ENCODE measurements at regions not wholly inside any gene's neighbourhood (a gene's known extent, or its start where the extent isn't known, plus 50 kb on each side); places are given as distances from the start of the nearest gene placed in this dataset.
"Not testable (repeated sequence)": the region's sequence is repeated elsewhere in the genome, so short reads cannot be mapped to it uniquely, and the experiment has no call there.

DNA sequence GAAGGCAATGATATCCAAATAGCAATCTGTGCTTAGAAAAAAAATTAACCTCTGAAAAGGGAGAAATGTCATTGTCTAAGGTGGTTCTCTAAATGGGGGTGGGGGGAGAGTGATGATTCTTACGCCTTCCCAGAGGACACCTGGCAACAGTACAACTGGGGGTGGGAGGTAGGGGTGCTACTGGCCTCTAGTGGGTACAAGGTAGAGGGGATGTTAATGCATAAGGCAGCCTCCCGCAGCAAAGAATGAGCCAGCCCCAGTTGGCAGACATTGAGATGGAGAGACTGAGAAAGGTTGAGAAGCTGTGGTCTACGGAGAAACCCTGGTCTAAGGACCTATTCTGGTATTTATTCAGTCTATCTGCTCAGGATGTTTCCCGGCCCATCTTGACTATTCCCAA is 472.2 kb upstream of the RUNX1 start:
- peaks cover 39% of the 10 kb centered on the region for H3K27me3 ChIP-seq (ENCODE audit: low read depth)
- DNase-seq = no peak
- TF ChIP-seq, protein P1, sequence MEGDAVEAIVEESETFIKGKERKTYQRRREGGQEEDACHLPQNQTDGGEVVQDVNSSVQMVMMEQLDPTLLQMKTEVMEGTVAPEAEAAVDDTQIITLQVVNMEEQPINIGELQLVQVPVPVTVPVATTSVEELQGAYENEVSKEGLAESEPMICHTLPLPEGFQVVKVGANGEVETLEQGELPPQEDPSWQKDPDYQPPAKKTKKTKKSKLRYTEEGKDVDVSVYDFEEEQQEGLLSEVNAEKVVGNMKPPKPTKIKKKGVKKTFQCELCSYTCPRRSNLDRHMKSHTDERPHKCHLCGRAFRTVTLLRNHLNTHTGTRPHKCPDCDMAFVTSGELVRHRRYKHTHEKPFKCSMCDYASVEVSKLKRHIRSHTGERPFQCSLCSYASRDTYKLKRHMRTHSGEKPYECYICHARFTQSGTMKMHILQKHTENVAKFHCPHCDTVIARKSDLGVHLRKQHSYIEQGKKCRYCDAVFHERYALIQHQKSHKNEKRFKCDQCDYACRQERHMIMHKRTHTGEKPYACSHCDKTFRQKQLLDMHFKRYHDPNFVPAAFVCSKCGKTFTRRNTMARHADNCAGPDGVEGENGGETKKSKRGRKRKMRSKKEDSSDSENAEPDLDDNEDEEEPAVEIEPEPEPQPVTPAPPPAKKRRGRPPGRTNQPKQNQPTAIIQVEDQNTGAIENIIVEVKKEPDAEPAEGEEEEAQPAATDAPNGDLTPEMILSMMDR (IDR thresholded peaks at IDR 0.05; ENCODE audit: borderline replicate concordance) = no peak
- no peaks in the 10 kb centered on the region for H3K4me1 ChIP-seq
- H3K36me3 ChIP-seq = no peaks in the 10 kb centered on the region
- no peak overlapping the region for H3K4me3 ChIP-seq
- intact Hi-C loops (cut with micrococcal nuclease) = no loop called here
- no peaks in the 10 kb centered on the region for H3K9me3 ChIP-seq (replicated peaks)
- no peak overlapping the region for H3K27ac ChIP-seq (replicated peaks)

DNA sequence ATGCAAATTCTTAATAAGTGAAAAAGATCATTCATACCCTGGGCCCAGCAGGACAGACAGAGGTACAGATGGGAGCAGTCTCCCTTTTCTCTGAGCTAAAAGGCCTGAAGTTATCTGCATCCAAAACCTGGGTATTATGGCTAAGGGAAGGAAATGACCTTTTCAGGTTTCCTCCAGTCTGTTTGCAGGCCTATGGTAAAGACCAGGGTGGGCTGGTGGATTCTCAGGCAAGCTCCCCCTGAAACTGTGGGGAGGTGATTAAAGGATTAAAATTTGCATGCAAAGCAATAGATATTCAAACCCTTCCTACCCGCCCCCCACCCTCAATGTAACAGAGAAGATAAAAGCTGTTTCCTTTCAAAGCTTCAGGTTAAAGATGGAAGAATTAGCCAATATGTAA is 471.8 kb upstream of the RUNX1 start:
- Histone ChIP-seq H3K36me3 (no peaks in the 10 kb centered on the region), H3K9me3 (replicated peaks) (no peaks in the 10 kb centered on the region), H3K4me3 (no peak overlapping the region), H3K4me1 (no peaks in the 10 kb centered on the region), H3K27ac (replicated peaks) (no peak overlapping the region), H3K27me3 (ENCODE audit: low read depth) (peaks cover 39% of the 10 kb centered on the region)
- DNase-seq = no peak
- intact Hi-C loops (cut with micrococcal nuclease) = no loop called here
- TF ChIP-seq, protein P1 (IDR thresholded peaks at IDR 0.05; ENCODE audit: borderline replicate concordance) = no peak

DNA sequence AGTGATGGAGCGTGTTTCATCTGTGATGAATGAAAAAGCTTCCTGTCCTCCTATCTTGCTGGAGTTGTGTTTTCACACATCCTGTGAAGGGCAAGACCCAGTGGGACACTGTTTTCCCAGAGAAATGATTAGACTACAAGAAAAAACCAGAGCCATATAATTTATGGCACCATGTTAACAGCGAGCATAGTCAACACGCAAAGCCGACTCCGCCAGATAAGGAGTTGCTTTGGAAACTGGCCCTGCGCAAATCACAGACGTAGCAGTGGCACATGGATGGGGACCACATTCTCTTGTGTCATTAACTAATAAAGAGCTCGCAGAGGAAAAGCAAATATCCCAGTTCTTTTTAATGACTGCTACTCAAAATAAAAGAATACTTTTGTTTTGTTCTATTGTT is 471.2 kb upstream of the RUNX1 start:
- Histone ChIP-seq H3K4me3 (no peak overlapping the region), H3K4me1 (no peaks in the 10 kb centered on the region), H3K9me3 (replicated peaks) (no peaks in the 10 kb centered on the region), H3K27me3 (ENCODE audit: low read depth) (peaks cover 41% of the 10 kb centered on the region), H3K27ac (replicated peaks) (no peak overlapping the region), H3K36me3 (no peaks in the 10 kb centered on the region)
- DNase-seq = no peak
- intact Hi-C loops (cut with micrococcal nuclease) = no loop called here
- TF ChIP-seq, protein P1 (IDR thresholded peaks at IDR 0.05; ENCODE audit: borderline replicate concordance) = no peak

DNA sequence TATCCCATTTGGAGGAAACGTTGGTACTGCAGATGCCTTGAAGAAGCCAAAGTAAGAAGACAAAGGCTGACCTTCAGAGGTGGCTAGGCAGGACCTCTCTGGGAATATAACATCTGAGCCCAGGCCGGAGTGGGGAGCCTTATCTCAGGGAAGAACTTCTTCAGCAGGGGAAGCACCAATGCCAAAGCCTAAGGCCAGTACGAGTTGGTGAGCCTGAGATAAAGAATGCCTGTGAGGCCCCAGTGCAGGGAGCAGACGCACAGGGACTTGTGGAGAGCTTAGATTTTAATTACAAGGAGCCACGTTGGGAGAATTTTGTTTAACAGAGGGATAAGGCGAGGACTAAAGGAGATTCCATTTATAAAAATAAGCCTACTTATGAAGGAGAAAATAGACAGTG is 468.8 kb upstream of the RUNX1 start:
- TF ChIP-seq, protein P1 (IDR thresholded peaks at IDR 0.05; ENCODE audit: borderline replicate concordance) = no peak
- no peak for DNase-seq
- intact Hi-C loops (cut with micrococcal nuclease) = no loop called here
- peaks cover 42% of the 10 kb centered on the region for H3K27me3 ChIP-seq (ENCODE audit: low read depth)
- no peak overlapping the region for H3K27ac ChIP-seq (replicated peaks)
- H3K4me3 ChIP-seq = no peak overlapping the region
- H3K36me3 ChIP-seq = no peaks in the 10 kb centered on the region
- no peaks in the 10 kb centered on the region for H3K4me1 ChIP-seq
- no peaks in the 10 kb centered on the region for H3K9me3 ChIP-seq (replicated peaks)

DNA sequence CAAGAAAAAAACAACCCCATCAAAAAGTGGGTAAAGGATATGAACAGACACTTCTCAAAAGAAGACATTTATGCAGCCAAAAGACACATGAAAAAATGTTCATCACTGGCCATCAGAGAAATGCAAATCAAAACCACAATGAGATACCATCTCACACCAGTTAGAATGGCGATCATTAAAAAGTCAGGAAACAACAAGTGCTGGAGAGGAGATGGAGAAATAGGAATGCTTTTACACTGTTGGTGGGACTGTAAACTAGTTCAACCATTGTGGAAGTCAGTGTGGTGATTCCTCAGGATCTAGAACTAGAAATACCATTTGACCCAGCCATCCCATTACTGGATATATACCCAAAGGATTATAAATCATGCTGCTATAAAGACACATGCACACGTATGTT is 467.2 kb upstream of the RUNX1 start:
- H3K4me1 ChIP-seq; intact Hi-C loops (cut with micrococcal nuclease); DNase-seq; H3K4me3 ChIP-seq; H3K9me3 ChIP-seq (replicated peaks); H3K36me3 ChIP-seq; H3K27ac ChIP-seq (replicated peaks): not testable (repeated sequence)
- peaks cover 38% of the 10 kb centered on the region for H3K27me3 ChIP-seq (ENCODE audit: low read depth)

DNA sequence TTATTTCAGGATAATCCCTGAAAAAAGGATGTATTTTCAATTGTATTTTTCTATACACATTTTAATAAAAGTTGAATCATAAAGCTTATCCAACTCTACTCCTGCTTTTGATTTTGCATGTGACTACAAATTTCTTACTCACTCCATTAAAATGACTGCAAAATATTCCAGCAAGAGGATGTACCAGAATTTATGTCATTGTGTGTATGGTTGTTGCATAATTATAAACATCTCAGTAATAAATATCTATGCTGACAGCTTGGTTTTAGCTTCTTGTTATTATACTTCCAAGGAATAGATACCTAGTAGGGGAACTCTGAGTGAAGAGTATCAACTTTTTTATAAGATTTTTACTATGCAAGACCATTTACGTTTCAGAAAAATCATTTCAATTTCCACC is 463.2 kb upstream of the RUNX1 start:
- H3K36me3 ChIP-seq = no peaks in the 10 kb centered on the region
- no peaks in the 10 kb centered on the region for H3K9me3 ChIP-seq (replicated peaks)
- no peaks in the 10 kb centered on the region for H3K4me1 ChIP-seq
- no peak overlapping the region for H3K4me3 ChIP-seq
- H3K27me3 ChIP-seq (ENCODE audit: low read depth) = peaks cover 54% of the 10 kb centered on the region
- no peak for DNase-seq
- TF ChIP-seq, protein P1 (IDR thresholded peaks at IDR 0.05; ENCODE audit: borderline replicate concordance) = no peak
- H3K27ac ChIP-seq (replicated peaks) = no peak overlapping the region
- intact Hi-C loops (cut with micrococcal nuclease) = no loop called here

All from left ventricle myocardium inferior (tissue), 1 donor.